DOHH2 (cell line): ENCODE measurements at regions not wholly inside any gene's neighbourhood (a gene's known extent, or its start where the extent isn't known, plus 50 kb on each side); places are given as distances from the start of the nearest gene placed in this dataset.
A peak's percentile ranks its signal among the peaks of the same experiment; 100 is the strongest.

Source experiments
- H3F3A ChIP-seq: fragments of 200-600 bp; sonication (generic), shearing (Covaris generic); 2 replicates; pipeline ENCODE4 v1.6.0; 2016; ENCODE audit warnings: antibody characterized with exemption, mild to moderate bottlenecking; ENCODE audit not compliant: control insufficient read depth, insufficient read depth
- H3K27ac ChIP-seq: fragments of 200-600 bp; sonication (generic); 2 replicates; pipeline ENCODE4 v1.5.1; 2014; ENCODE audit warnings: low read depth, mild to moderate bottlenecking, low read length, moderate library complexity
- H3K27me3 ChIP-seq: fragments of 200-600 bp; sonication (generic); 2 replicates; pipeline ENCODE4 v1.6.1; 2014; ENCODE audit warnings: mild to moderate bottlenecking, low read length, mixed read lengths; ENCODE audit not compliant: control insufficient read depth
- H3K36me3 ChIP-seq: fragments of 200-600 bp; sonication (generic); 2 replicates; pipeline ENCODE4 v1.6.1; 2014; ENCODE audit warnings: mild to moderate bottlenecking, low read length, moderate library complexity, mixed read lengths; ENCODE audit not compliant: control insufficient read depth
- H3K4me1 ChIP-seq: fragments of 200-600 bp; sonication (generic); 2 replicates; pipeline ENCODE4 v1.6.1; 2014; ENCODE audit warnings: mild to moderate bottlenecking, low read length, mixed read lengths; ENCODE audit not compliant: control insufficient read depth
- H3K4me2 ChIP-seq: fragments of 200-600 bp; sonication (generic); 2 replicates; pipeline ENCODE4 v1.6.0; 2014; ENCODE audit warnings: mild to moderate bottlenecking, low read length, moderate library complexity
- H3K4me3 ChIP-seq: fragments of 200-600 bp; sonication (generic); 2 replicates; pipeline ENCODE4 v1.5.1; 2014; ENCODE audit warnings: mild to moderate bottlenecking, low read length, mixed read lengths
- H3K79me2 ChIP-seq: fragments of 200-600 bp; sonication (generic); 2 replicates; pipeline ENCODE4 v1.6.1; 2014; ENCODE audit warnings: mild to moderate bottlenecking, low read length, mixed read lengths; ENCODE audit not compliant: control insufficient read depth
- H3K9me2 ChIP-seq: fragments of 200-600 bp; sonication (generic); replicated peaks from 2 replicates; pipeline ENCODE4 v1.6.1; 2014; ENCODE audit warnings: mild to moderate bottlenecking, low read length, mixed read lengths; ENCODE audit not compliant: control insufficient read depth
- H3K9me3 ChIP-seq: fragments of 200-600 bp; sonication (generic); 2 replicates; pipeline ENCODE4 v1.6.1; 2014; ENCODE audit warnings: antibody characterized with exemption, low read length, mixed read lengths; ENCODE audit not compliant: control insufficient read depth, insufficient read depth
- H4K20me1 ChIP-seq: fragments of 200-600 bp; sonication (generic); 2 replicates; pipeline ENCODE4 v1.6.0; 2014; ENCODE audit warnings: low read depth, mild to moderate bottlenecking, antibody characterized with exemption, low read length, moderate library complexity; ENCODE audit not compliant: control insufficient read depth, insufficient read depth
- CTCF ChIP-seq: fragments of 200-600 bp; sonication (generic); IDR thresholded peaks from one replicate; pipeline ENCODE4 v1.5.1; 2014; ENCODE audit warnings: antibody characterized with exemption, mild to moderate bottlenecking, low read depth, low read length; ENCODE audit not compliant: poor library complexity, severe bottlenecking
- EZH2phosphoT487 ChIP-seq: fragments of 200-600 bp; sonication (generic); IDR thresholded peaks from 2 replicates; pipeline ENCODE4 v1.6.1; 2017; ENCODE audit warnings: borderline replicate concordance, mild to moderate bottlenecking, antibody characterized with exemption, low read length, moderate library complexity, mixed read lengths

GRCh38 chr2:181348107-181348837 lies 108.9 kb upstream of the ITGA4 start:
- no peak overlapping the region for H3K27ac ChIP-seq
- no peaks in the 10 kb centered on the region for H3K9me3 ChIP-seq
- H3K4me2 ChIP-seq: peak overlapping the region; percentile 20
- no peaks in the 10 kb centered on the region for H3K36me3 ChIP-seq
- H4K20me1 ChIP-seq: no peaks in the 10 kb centered on the region
- no peak overlapping the region for H3K4me3 ChIP-seq
- H3K4me1 ChIP-seq: peaks cover 24% of the 10 kb centered on the region
- no peaks in the 10 kb centered on the region for H3F3A ChIP-seq
- no peaks in the 10 kb centered on the region for H3K27me3 ChIP-seq
- no peaks in the 10 kb centered on the region for H3K9me2 ChIP-seq
- TF ChIP-seq CTCF (no peak), EZH2phosphoT487 (no peak)
- no peaks in the 10 kb centered on the region for H3K79me2 ChIP-seq

- Histone ChIP-seq H3K27me3 (no peaks in the 10 kb centered on the region), H3K4me1 (peaks cover 24% of the 10 kb centered on the region), H3K27ac (peak overlapping the region; percentile 24), H3K9me3 (no peaks in the 10 kb centered on the region), H3K9me2 (no peaks in the 10 kb centered on the region), H3K4me3 (peak overlapping the region; percentile 19), H3K4me2 (peak overlapping the region; percentile 44), H3K36me3 (no peaks in the 10 kb centered on the region), H3K79me2 (no peaks in the 10 kb centered on the region), H3F3A (no peaks in the 10 kb centered on the region), H4K20me1 (no peaks in the 10 kb centered on the region)
- TF ChIP-seq CTCF: no peak
- TF ChIP-seq EZH2phosphoT487: no peak
Observed at GRCh38 chr2:181352158-181352557, 105.0 kb upstream of the ITGA4 start.

- no peaks in the 10 kb centered on the region for H3F3A ChIP-seq
- H3K4me2 ChIP-seq: no peak overlapping the region
- no peak overlapping the region for H3K4me3 ChIP-seq
- TF ChIP-seq EZH2phosphoT487 (no peak), CTCF (no peak)
- no peaks in the 10 kb centered on the region for H3K79me2 ChIP-seq
- H3K4me1 ChIP-seq: peaks cover 14% of the 10 kb centered on the region
- no peak overlapping the region for H3K27ac ChIP-seq
- no peaks in the 10 kb centered on the region for H3K9me2 ChIP-seq
- no peaks in the 10 kb centered on the region for H4K20me1 ChIP-seq
- no peaks in the 10 kb centered on the region for H3K36me3 ChIP-seq
- H3K27me3 ChIP-seq: no peaks in the 10 kb centered on the region
- no peaks in the 10 kb centered on the region for H3K9me3 ChIP-seq
Observed at GRCh38 chr2:181354626-181355025, 102.6 kb upstream of the ITGA4 start.
